Tibial nerve (tissue), 4 donors: ENCODE measurements at regions not wholly inside any gene's neighbourhood (a gene's known extent, or its start where the extent isn't known, plus 50 kb on each side); places are given as distances from the start of the nearest gene placed in this dataset.

ENCODE experiments used
- DNase-seq, 2 donors: peaks; one replicate each; pipeline ENCODE4 v3.0.0-alpha.2; 2019; ENCODE audit warnings: low spot score in 2 of 2
- H3K27ac ChIP-seq, 4 donors: fragments of 200-600 bp; sonication (generic) in 3 of 4; one replicate each; pipeline ENCODE4 v1.5.1; 2017 to 2019; ENCODE audit warnings: mild to moderate bottlenecking in 1 of 4
- H3K27me3 ChIP-seq, 2 donors: fragments of 200-600 bp; sonication (generic) in 1 of 2; one replicate each; pipeline versions ENCODE4 v1.5.1 to v1.6.0; 2017 to 2019
- H3K36me3 ChIP-seq, 3 donors: fragments of 200-600 bp; sonication (generic); one replicate each; pipeline ENCODE4 v1.5.1; 2018 to 2019
- H3K4me1 ChIP-seq, 4 donors: fragments of 200-600 bp; sonication (generic) in 3 of 4; one replicate each; pipeline ENCODE4 v1.5.1; 2017 to 2019
- H3K4me3 ChIP-seq, 4 donors: fragments of 200-600 bp; sonication (generic) in 3 of 4; one replicate each; pipeline ENCODE4 v1.5.1; 2017 to 2019; ENCODE audit warnings: mild to moderate bottlenecking in 1 of 4, moderate library complexity in 1 of 4
- H3K9me3 ChIP-seq, 4 donors: fragments of 200-600 bp; sonication (generic) in 3 of 4; one replicate each; pipeline ENCODE4 v1.5.1; 2017 to 2019
- CTCF ChIP-seq, 5 experiments: fragments of 200-600 bp in 3 of 5; fragments of 450-650 bp in 2 of 5; sonication (generic) in 3 of 5; IDR thresholded peaks; one replicate each; pipeline ENCODE4 v1.5.1; 2016 to 2019; ENCODE audit warnings: antibody characterized with exemption in 5 of 5, mild to moderate bottlenecking in 3 of 5, moderate library complexity in 2 of 5
- EP300 ChIP-seq, 2 donors: sonication (generic); formaldehyde crosslinking; IDR thresholded peaks; one replicate each; pipeline ENCODE4 v1.6.1; 2017; ENCODE audit warnings: antibody characterized with exemption in 2 of 2, mild to moderate bottlenecking in 1 of 2
- POLR2A ChIP-seq, 2 donors: fragments of 450-650 bp; IDR thresholded peaks; one replicate each; pipeline ENCODE4 v1.6.1; 2017; ENCODE audit warnings: antibody characterized with exemption in 2 of 2, mild to moderate bottlenecking in 2 of 2, moderate library complexity in 2 of 2
- WGBS, 2 donors: methylation state at CpG; one replicate each; pipeline ENCODE4 v1.1.5; 2018; 5-methylcytosine and 5-hydroxymethylcytosine counted together

- Histone ChIP-seq H3K4me1 (no peaks in the 10 kb centered on the region), H3K9me3 (no peaks in the 10 kb centered on the region), H3K27me3 (no peaks in the 10 kb centered on the region), H3K36me3 (no peaks in the 10 kb centered on the region), H3K27ac (no peak overlapping the region), H3K4me3 (no peak overlapping the region)
- no peak for TF ChIP-seq EP300 (IDR thresholded peaks at IDR 0.05)
- TF ChIP-seq CTCF (IDR thresholded peaks at IDR 0.05) = no peak
- TF ChIP-seq POLR2A (IDR thresholded peaks at IDR 0.05) = no peak
- no peak for DNase-seq
- WGBS, 2 donors = 92 to 93% methylated on average over 3 of the region's 3 CpGs
Measured at GRCh38 chr5:107126341-107126740, 544.4 kb downstream of the EFNA5 start.

GRCh38 chr5:107124376-107124775 lies 546.4 kb downstream of the EFNA5 start:
- H3K4me1 ChIP-seq = no peaks in the 10 kb centered on the region
- no peaks in the 10 kb centered on the region for H3K9me3 ChIP-seq
- no peak overlapping the region for H3K4me3 ChIP-seq
- no peaks in the 10 kb centered on the region for H3K36me3 ChIP-seq
- TF ChIP-seq CTCF (IDR thresholded peaks at IDR 0.05) = no peak
- no peak for TF ChIP-seq POLR2A (IDR thresholded peaks at IDR 0.05)
- no peak for TF ChIP-seq EP300 (IDR thresholded peaks at IDR 0.05)
- H3K27me3 ChIP-seq = no peaks in the 10 kb centered on the region
- H3K27ac ChIP-seq = no peak overlapping the region
- WGBS, 2 donors = 46 to 68% methylated on average over 1 of the region's 1 CpG
- no peak for DNase-seq

- Histone ChIP-seq H3K36me3 (no peaks in the 10 kb centered on the region), H3K27ac (no peak overlapping the region), H3K4me1 (no peaks in the 10 kb centered on the region), H3K4me3 (no peak overlapping the region), H3K27me3 (no peaks in the 10 kb centered on the region), H3K9me3 (no peaks in the 10 kb centered on the region)
- WGBS, 2 donors = 88 to 97% methylated on average over 2 of the region's 2 CpGs
- no peak for DNase-seq
- TF ChIP-seq EP300 (IDR thresholded peaks at IDR 0.05) (no peak), POLR2A (IDR thresholded peaks at IDR 0.05) (no peak), CTCF (IDR thresholded peaks at IDR 0.05) (no peak)
Measured at GRCh38 chr5:107123014-107123413, 547.7 kb downstream of the EFNA5 start.

- Histone ChIP-seq H3K9me3 (no peaks in the 10 kb centered on the region), H3K36me3 (no peaks in the 10 kb centered on the region), H3K4me3 (no peak overlapping the region), H3K4me1 (no peaks in the 10 kb centered on the region), H3K27ac (no peak overlapping the region), H3K27me3 (no peaks in the 10 kb centered on the region)
- 42 to 55% methylated on average over 3 of the region's 3 CpGs for WGBS, 2 donors
- no peak for TF ChIP-seq POLR2A (IDR thresholded peaks at IDR 0.05)
- TF ChIP-seq CTCF (IDR thresholded peaks at IDR 0.05) = no peak
- no peak for TF ChIP-seq EP300 (IDR thresholded peaks at IDR 0.05)
- DNase-seq = no peak
Measured at GRCh38 chr5:107121793-107122519, 548.8 kb downstream of the EFNA5 start.

- no peak for TF ChIP-seq POLR2A (IDR thresholded peaks at IDR 0.05)
- no peak for TF ChIP-seq CTCF (IDR thresholded peaks at IDR 0.05)
- TF ChIP-seq EP300 (IDR thresholded peaks at IDR 0.05) = no peak
- no peak overlapping the region for H3K4me3 ChIP-seq
- no peaks in the 10 kb centered on the region for H3K9me3 ChIP-seq
- H3K27me3 ChIP-seq = no peaks in the 10 kb centered on the region
- H3K4me1 ChIP-seq = no peaks in the 10 kb centered on the region
- H3K36me3 ChIP-seq = no peaks in the 10 kb centered on the region
- no peak for DNase-seq
- H3K27ac ChIP-seq = no peak overlapping the region
- WGBS, 2 donors = 85 to 96% methylated on average over 2 of the region's 2 CpGs
Measured at GRCh38 chr5:107119656-107120055, 551.1 kb downstream of the EFNA5 start.
